H9 (cell line): ENCODE measurements at regions not wholly inside any gene's neighbourhood (a gene's known extent, or its start where the extent isn't known, plus 50 kb on each side); places are given as distances from the start of the nearest gene placed in this dataset.

Experiments
- DNase-seq: peaks from one replicate; pipeline ENCODE4 v3.0.0-alpha.2; 2017
- H2AFZ ChIP-seq: one replicate; pipeline ENCODE4 v1.6.1; 2013; ENCODE audit warnings: mild to moderate bottlenecking, low read length, control low read depth, moderate library complexity
- H2AK5ac ChIP-seq: 2 replicates; pipeline ENCODE4 v1.6.1; 2013; ENCODE audit warnings: low read length, control low read depth, mixed read lengths; ENCODE audit not compliant: insufficient read length
- H2BK120ac ChIP-seq: one replicate; pipeline ENCODE4 v1.6.1; 2013; ENCODE audit warnings: low read depth, mild to moderate bottlenecking, low read length, control low read depth, inconsistent platforms; ENCODE audit not compliant: poor library complexity, severe bottlenecking
- H2BK12ac ChIP-seq: 2 replicates; pipeline ENCODE4 v1.6.1; 2013; ENCODE audit warnings: low read length, control low read depth, mixed read lengths, low read depth; ENCODE audit not compliant: insufficient read length
- H2BK15ac ChIP-seq: 2 replicates; pipeline ENCODE4 v1.6.1; 2013; ENCODE audit warnings: low read depth, low read length, control low read depth
- H2BK20ac ChIP-seq: one replicate; pipeline ENCODE4 v1.6.1; 2013; ENCODE audit warnings: low read depth, mild to moderate bottlenecking, low read length, control low read depth, inconsistent platforms; ENCODE audit not compliant: poor library complexity, severe bottlenecking
- H2BK5ac ChIP-seq: 2 replicates; pipeline ENCODE4 v1.6.1; 2013; ENCODE audit warnings: low read length, control low read depth, mixed read lengths; ENCODE audit not compliant: insufficient read length
- H3K14ac ChIP-seq: 2 replicates; pipeline ENCODE4 v1.6.1; 2013; ENCODE audit warnings: low read length, control low read depth; ENCODE audit not compliant: insufficient read depth
- H3K18ac ChIP-seq: 2 replicates; pipeline ENCODE4 v1.6.1; 2013; ENCODE audit warnings: low read depth, mild to moderate bottlenecking, mixed read lengths, low read length, control low read depth; ENCODE audit not compliant: insufficient read length
- H3K23ac ChIP-seq: 2 replicates; pipeline ENCODE4 v1.6.1; 2013; ENCODE audit warnings: low read length, control low read depth, mixed read lengths, low read depth; ENCODE audit not compliant: insufficient read length
- H3K23me2 ChIP-seq: 2 replicates; pipeline ENCODE4 v1.6.1; 2013; ENCODE audit warnings: low read depth, mild to moderate bottlenecking, mixed read lengths, low read length, control low read depth; ENCODE audit not compliant: insufficient read length, poor library complexity, severe bottlenecking
- H3K27ac ChIP-seq: 2 replicates; pipeline ENCODE4 v1.5.1; 2013; ENCODE audit warnings: low read length, control low read depth, mixed read lengths, low read depth; ENCODE audit not compliant: insufficient read length
- H3K27me3 ChIP-seq: 2 replicates; pipeline ENCODE4 v1.6.1; 2013; ENCODE audit warnings: low read length, control low read depth, inconsistent platforms; ENCODE audit not compliant: insufficient read depth
- H3K4ac ChIP-seq: 2 replicates; pipeline ENCODE4 v1.6.1; 2013; ENCODE audit warnings: low read depth, mild to moderate bottlenecking, control low read depth, inconsistent platforms, low read length, moderate library complexity
- H3K4me1 ChIP-seq: 2 replicates; pipeline ENCODE4 v1.6.1; 2013; ENCODE audit warnings: low read length, control low read depth, inconsistent platforms; ENCODE audit not compliant: insufficient read depth
- H3K4me2 ChIP-seq: 2 replicates; pipeline ENCODE4 v1.6.1; 2013; ENCODE audit warnings: low read length, control low read depth, mixed read lengths; ENCODE audit not compliant: insufficient read length, insufficient read depth
- H3K56ac ChIP-seq: 2 replicates; pipeline ENCODE4 v1.6.1; 2013; ENCODE audit warnings: low read depth, mild to moderate bottlenecking, mixed read lengths, low read length, control low read depth; ENCODE audit not compliant: insufficient read length
- H3K79me1 ChIP-seq: 2 replicates; pipeline ENCODE4 v1.6.1; 2013; ENCODE audit warnings: low read depth, mild to moderate bottlenecking, moderate library complexity, low read length, control low read depth, inconsistent platforms; ENCODE audit not compliant: insufficient read depth, poor library complexity, severe bottlenecking
- H3K79me2 ChIP-seq: 2 replicates; pipeline ENCODE4 v1.6.1; 2013; ENCODE audit warnings: low read length, control low read depth, inconsistent platforms; ENCODE audit not compliant: insufficient read depth
- H3K9ac ChIP-seq: 2 replicates; pipeline ENCODE4 v1.6.1; 2013; ENCODE audit warnings: low read length, control low read depth, mixed read lengths; ENCODE audit not compliant: insufficient read length; ENCODE audit errors: extremely low read depth
- H3K9me3 ChIP-seq: one replicate; pipeline ENCODE4 v1.6.1; 2013; ENCODE audit warnings: low read depth, low read length, inconsistent platforms; ENCODE audit not compliant: control insufficient read depth
- H3T11ph ChIP-seq: one replicate; pipeline ENCODE4 v1.6.1; 2013; ENCODE audit warnings: mild to moderate bottlenecking, low read length, control low read depth, inconsistent platforms
- H4K20me1 ChIP-seq: one replicate; pipeline ENCODE4 v1.6.1; 2013; ENCODE audit not compliant: control insufficient read depth, insufficient read length, insufficient read depth
- H4K5ac ChIP-seq: 2 replicates; pipeline ENCODE4 v1.6.1; 2013; ENCODE audit warnings: low read depth, mild to moderate bottlenecking, mixed read lengths, low read length, control low read depth; ENCODE audit not compliant: insufficient read length
- H4K8ac ChIP-seq: replicated peaks from 2 replicates; pipeline ENCODE4 v1.6.1; 2013; ENCODE audit warnings: low read length, control low read depth, mixed read lengths, low read depth; ENCODE audit not compliant: insufficient read length
- H4K91ac ChIP-seq: 2 replicates; pipeline ENCODE4 v1.6.1; 2013; ENCODE audit warnings: low read depth, mild to moderate bottlenecking, moderate library complexity, mixed read lengths, low read length, control low read depth; ENCODE audit not compliant: insufficient read length
- H3K27ac Mint-ChIP-seq, 3 experiments: 2 replicates in 2 of 3; 3 replicates in 1 of 3; pipeline ENCODE4 v1.8.0; 2020 to 2021; ENCODE audit warnings: mixed read lengths in 3 of 3, mild to moderate bottlenecking in 1 of 3, moderate library complexity in 1 of 3
- H3K27me3 Mint-ChIP-seq: 2 replicates; pipeline ENCODE4 v1.8.0; 2021; ENCODE audit warnings: low read depth, mild to moderate bottlenecking, moderate library complexity, mixed read lengths
- H3K36me3 Mint-ChIP-seq, 3 experiments: 2 replicates in 2 of 3; 3 replicates in 1 of 3; pipeline ENCODE4 v1.8.0; 2020 to 2021; ENCODE audit warnings: low read depth in 3 of 3, mixed read lengths in 3 of 3; ENCODE audit not compliant: insufficient read depth in 1 of 3
- H3K4me1 Mint-ChIP-seq, 2 experiments: 2 replicates each; pipeline ENCODE4 v1.8.0; 2020; ENCODE audit warnings: mixed read lengths in 2 of 2
- H3K4me3 Mint-ChIP-seq, 2 experiments: 2 replicates in 1 of 2; 3 replicates in 1 of 2; pipeline ENCODE4 v1.8.0; 2020 to 2021; ENCODE audit warnings: mild to moderate bottlenecking in 2 of 2, mixed read lengths in 2 of 2, moderate library complexity in 1 of 2
- H3K9me3 Mint-ChIP-seq, 2 experiments: 2 replicates in 1 of 2; 3 replicates in 1 of 2; pipeline ENCODE4 v1.8.0; 2020; ENCODE audit warnings: mild to moderate bottlenecking in 2 of 2, mixed read lengths in 2 of 2, moderate library complexity in 1 of 2
- WGBS: extraction: QIAGEN DNeasy Blood & Tissue Kit; methylation state at CpG from one replicate; pipeline ENCODE4 v1.1.7; 2013; ENCODE audit warnings: missing lambda C conversion rate, low lambda C conversion rate, mixed read lengths; ENCODE audit not compliant: insufficient read length; ENCODE audit errors: extremely low coverage; 5-methylcytosine and 5-hydroxymethylcytosine counted together
- TF ChIP-seq, protein P1 (sequence below): fragments of 200-600 bp; sonication (generic); conservative IDR thresholded peaks from 3 replicates; pipeline ENCODE4 v1.8.0; 2021; ENCODE audit warnings: antibody characterized with exemption, mild to moderate bottlenecking

DNA sequence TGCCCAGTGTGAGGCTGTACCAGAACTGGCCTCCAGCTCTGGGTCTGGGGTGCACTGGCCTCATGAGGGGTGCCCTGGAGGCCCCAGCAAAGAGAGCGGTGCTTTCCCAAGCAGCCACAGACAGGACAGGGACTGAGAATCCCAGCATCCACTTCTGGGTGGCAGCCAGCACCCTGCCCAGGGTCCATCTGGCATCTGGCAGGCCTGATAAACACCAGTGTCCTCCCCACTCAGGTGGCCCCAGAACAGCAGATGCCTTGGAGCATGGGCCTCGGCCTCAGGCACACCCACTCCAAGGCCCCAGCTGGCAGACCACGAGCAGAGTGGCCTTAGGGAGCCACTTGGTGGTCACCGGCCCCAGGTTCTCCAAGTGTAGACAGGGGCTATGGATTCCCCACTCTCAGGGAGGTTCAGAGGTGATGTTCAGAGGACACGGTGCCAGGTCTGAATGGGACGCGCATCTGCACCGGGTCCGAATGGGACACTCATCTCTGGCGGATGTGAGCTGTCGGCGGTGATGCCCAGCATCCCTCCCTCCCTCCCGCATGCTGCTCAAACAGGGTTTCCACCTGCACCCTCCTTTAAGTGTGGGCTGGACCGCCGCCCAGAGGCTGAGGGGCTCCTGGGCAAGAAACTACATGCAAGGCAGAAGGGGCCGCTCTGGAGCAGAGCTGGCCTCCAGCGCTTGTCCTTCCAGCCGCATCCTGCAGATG, 82.2 kb upstream of the GPC1 start:
- Histone ChIP-seq H4K8ac (no peak overlapping the region), H3K4ac (no peak overlapping the region), H2AK5ac (no peak overlapping the region), H3T11ph (no peak overlapping the region), H3K4me1 (no peaks in the 10 kb centered on the region), H2BK12ac (no peak overlapping the region), H2BK20ac (no peak overlapping the region), H3K9ac (no peak overlapping the region), H4K20me1 (no peaks in the 10 kb centered on the region), H2AFZ (no peak overlapping the region), H3K56ac (no peak overlapping the region), H3K14ac (no peak overlapping the region; the same call in 1 of the 2 replicates), H3K79me1 (no peaks in the 10 kb centered on the region), H4K5ac (no peak overlapping the region), H3K18ac (no peak overlapping the region), H3K27me3 (no peaks in the 10 kb centered on the region), H3K23me2 (no peaks in the 10 kb centered on the region), H3K27ac (no peak overlapping the region), H3K9me3 (no peaks in the 10 kb centered on the region), H4K91ac (no peak overlapping the region), H3K79me2 (no peaks in the 10 kb centered on the region), H2BK15ac (no peak overlapping the region), H3K4me2 (no peak overlapping the region), H2BK5ac (no peak overlapping the region), H2BK120ac (no peak overlapping the region), H3K23ac (no peak overlapping the region)
- H3K9me3 Mint-ChIP-seq: peaks cover 0 to 3% of the 10 kb centered on the region in 2 experiments; a peak in 1 of 5 replicates
- H3K27me3 Mint-ChIP-seq: peaks cover 8% of the 10 kb centered on the region
- TF ChIP-seq, protein P1, sequence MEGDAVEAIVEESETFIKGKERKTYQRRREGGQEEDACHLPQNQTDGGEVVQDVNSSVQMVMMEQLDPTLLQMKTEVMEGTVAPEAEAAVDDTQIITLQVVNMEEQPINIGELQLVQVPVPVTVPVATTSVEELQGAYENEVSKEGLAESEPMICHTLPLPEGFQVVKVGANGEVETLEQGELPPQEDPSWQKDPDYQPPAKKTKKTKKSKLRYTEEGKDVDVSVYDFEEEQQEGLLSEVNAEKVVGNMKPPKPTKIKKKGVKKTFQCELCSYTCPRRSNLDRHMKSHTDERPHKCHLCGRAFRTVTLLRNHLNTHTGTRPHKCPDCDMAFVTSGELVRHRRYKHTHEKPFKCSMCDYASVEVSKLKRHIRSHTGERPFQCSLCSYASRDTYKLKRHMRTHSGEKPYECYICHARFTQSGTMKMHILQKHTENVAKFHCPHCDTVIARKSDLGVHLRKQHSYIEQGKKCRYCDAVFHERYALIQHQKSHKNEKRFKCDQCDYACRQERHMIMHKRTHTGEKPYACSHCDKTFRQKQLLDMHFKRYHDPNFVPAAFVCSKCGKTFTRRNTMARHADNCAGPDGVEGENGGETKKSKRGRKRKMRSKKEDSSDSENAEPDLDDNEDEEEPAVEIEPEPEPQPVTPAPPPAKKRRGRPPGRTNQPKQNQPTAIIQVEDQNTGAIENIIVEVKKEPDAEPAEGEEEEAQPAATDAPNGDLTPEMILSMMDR: no peak
- WGBS: no CpG with 5 or more reads among the region's 18 CpGs
- H3K4me3 Mint-ChIP-seq: no peak overlapping the region
- no peak overlapping the region for H3K27ac Mint-ChIP-seq
- no peak for DNase-seq
- H3K36me3 Mint-ChIP-seq: no peaks in the 10 kb centered on the region
- H3K4me1 Mint-ChIP-seq: 0 out of 4 replicates have a peak, but pooled peaks cover 0 to 2% of the 10 kb centered on the region in 2 experiments
